WERI-Rb-1 (cell line): ENCODE measurements at regions not wholly inside any gene's neighbourhood (a gene's known extent, or its start where the extent isn't known, plus 50 kb on each side); places are given as distances from the start of the nearest gene placed in this dataset.

ENCODE experiments used
- DNase-seq: peaks from one replicate; pipeline ENCODE4 v3.0.0-alpha.2; 2020
- H3K27ac ChIP-seq: fragments of 250-450 bp; sonication (Bioruptor Pico); 2 replicates; pipeline ENCODE4 v1.5.1; 2020; ENCODE audit warnings: mild to moderate bottlenecking, moderate library complexity
- H3K27me3 ChIP-seq: fragments of 250-450 bp; sonication (Bioruptor Pico); 2 replicates; pipeline ENCODE4 v1.5.1; 2021; ENCODE audit warnings: mild to moderate bottlenecking, low read depth, moderate library complexity; ENCODE audit not compliant: insufficient read depth, severe bottlenecking
- H3K36me3 ChIP-seq: fragments of 250-450 bp; sonication (Bioruptor Pico); 2 replicates; pipeline ENCODE4 v1.5.1; 2020; ENCODE audit warnings: mild to moderate bottlenecking, moderate library complexity
- H3K4me3 ChIP-seq: 2 replicates; pipeline ENCODE4 v1.5.1; 2011; ENCODE audit warnings: low read depth, mild to moderate bottlenecking, control low read depth, low read length
- H3K9me3 ChIP-seq: fragments of 250-450 bp; sonication (Bioruptor Pico); 2 replicates; pipeline ENCODE4 v1.5.1; 2021; ENCODE audit warnings: mild to moderate bottlenecking, moderate library complexity; ENCODE audit not compliant: severe bottlenecking
- CTCF ChIP-seq: IDR thresholded peaks from 2 replicates; pipeline ENCODE4 v1.5.1; 2011; ENCODE audit warnings: low read depth, mild to moderate bottlenecking, control low read depth, inconsistent platforms, low read length

- no peak overlapping the region for H3K27ac ChIP-seq
- H3K4me3 ChIP-seq = no peak overlapping the region
- no peak for TF ChIP-seq CTCF
- no peaks in the 10 kb centered on the region for H3K36me3 ChIP-seq
- H3K9me3 ChIP-seq = no peaks in the 10 kb centered on the region
- no peak for DNase-seq
- no peaks in the 10 kb centered on the region for H3K27me3 ChIP-seq
Observed at GRCh38 chr13:34300559-34300958, 482.6 kb downstream of the RFC3 start.

GRCh38 chr13:34302596-34302995 lies 484.6 kb downstream of the RFC3 start:
- no peak overlapping the region for H3K27ac ChIP-seq
- H3K27me3 ChIP-seq = no peaks in the 10 kb centered on the region
- DNase-seq = no peak
- TF ChIP-seq CTCF = no peak
- H3K4me3 ChIP-seq = no peak overlapping the region
- no peaks in the 10 kb centered on the region for H3K9me3 ChIP-seq
- H3K36me3 ChIP-seq = no peaks in the 10 kb centered on the region

- DNase-seq = no peak
- TF ChIP-seq CTCF = no peak
- Histone ChIP-seq H3K27me3 (no peaks in the 10 kb centered on the region), H3K36me3 (no peaks in the 10 kb centered on the region), H3K27ac (no peak overlapping the region), H3K9me3 (no peaks in the 10 kb centered on the region), H3K4me3 (no peak overlapping the region)
Observed at GRCh38 chr13:34303346-34303745, 485.4 kb downstream of the RFC3 start.

- Histone ChIP-seq H3K4me3 (no peak overlapping the region), H3K27me3 (no peaks in the 10 kb centered on the region), H3K9me3 (no peaks in the 10 kb centered on the region), H3K36me3 (no peaks in the 10 kb centered on the region), H3K27ac (no peak overlapping the region)
- TF ChIP-seq CTCF = no peak
- no peak for DNase-seq
Observed at GRCh38 chr13:34307607-34308006, 489.7 kb downstream of the RFC3 start.

- no peak for TF ChIP-seq CTCF
- no peak for DNase-seq
- Histone ChIP-seq H3K36me3 (no peaks in the 10 kb centered on the region), H3K4me3 (no peak overlapping the region), H3K27ac (no peak overlapping the region), H3K9me3 (no peaks in the 10 kb centered on the region), H3K27me3 (no peaks in the 10 kb centered on the region)
Observed at GRCh38 chr13:34308725-34309124, 490.8 kb downstream of the RFC3 start.

- Histone ChIP-seq H3K36me3 (no peaks in the 10 kb centered on the region), H3K27ac (no peak overlapping the region), H3K9me3 (no peaks in the 10 kb centered on the region), H3K4me3 (no peak overlapping the region), H3K27me3 (no peaks in the 10 kb centered on the region)
- DNase-seq = no peak
- TF ChIP-seq CTCF = no peak
Observed at GRCh38 chr13:34310539-34310938, 492.6 kb downstream of the RFC3 start.
